IPS-20b (cell line): ENCODE measurements at regions not wholly inside any gene's neighbourhood (a gene's known extent, or its start where the extent isn't known, plus 50 kb on each side); places are given as distances from the start of the nearest gene placed in this dataset.
"Not testable (repeated sequence)": the region's sequence is repeated elsewhere in the genome, so short reads cannot be mapped to it uniquely, and the experiment has no call there.

Source experiments
- H3K27ac ChIP-seq: one replicate; pipeline ENCODE4 v1.5.1; 2013; ENCODE audit warnings: low read length
- H3K27me3 ChIP-seq: 2 replicates; pipeline ENCODE4 v1.6.1; 2013; ENCODE audit warnings: mild to moderate bottlenecking, low read length, inconsistent platforms; ENCODE audit not compliant: insufficient read depth
- H3K36me3 ChIP-seq: 2 replicates; pipeline ENCODE4 v1.6.1; 2013; ENCODE audit warnings: low read depth, mild to moderate bottlenecking, inconsistent platforms, low read length, moderate library complexity; ENCODE audit not compliant: insufficient read depth
- H3K4me1 ChIP-seq: 2 replicates; pipeline ENCODE4 v1.6.1; 2013; ENCODE audit warnings: mild to moderate bottlenecking, control low read depth, inconsistent platforms, low read length, moderate library complexity; ENCODE audit not compliant: insufficient read depth
- H3K4me3 ChIP-seq: 2 replicates; pipeline ENCODE4 v1.5.1; 2013; ENCODE audit warnings: mild to moderate bottlenecking, low read length, inconsistent platforms
- H3K9ac ChIP-seq: 2 replicates; pipeline ENCODE4 v1.6.1; 2013; ENCODE audit warnings: low read depth, mild to moderate bottlenecking, inconsistent platforms, low read length, moderate library complexity
- H3K9me3 ChIP-seq: 2 replicates; pipeline ENCODE4 v1.6.1; 2013; ENCODE audit warnings: mild to moderate bottlenecking, low read depth, low read length, inconsistent platforms; ENCODE audit not compliant: insufficient read depth

DNA sequence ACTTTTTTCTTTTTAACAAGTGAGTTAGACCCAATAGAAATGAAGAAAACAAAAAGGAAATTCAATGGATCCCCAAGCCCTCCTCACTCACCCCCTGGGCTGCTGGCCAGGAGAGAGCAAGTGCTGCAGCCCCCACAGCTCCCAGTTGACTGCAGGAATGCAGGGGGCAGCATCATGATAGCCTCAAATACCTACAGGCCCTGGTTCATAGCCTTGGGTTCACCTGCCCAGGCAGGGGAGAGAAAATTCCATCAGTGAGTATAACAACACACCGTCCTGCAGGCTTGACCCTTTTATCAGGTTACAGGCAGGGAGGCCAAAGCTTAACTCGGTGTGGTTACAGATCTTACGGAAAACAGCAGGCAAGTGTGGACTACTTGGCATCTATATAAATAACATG lies 76.3 kb downstream of the PHLDA1 start:
- Histone ChIP-seq H3K27me3 (no peaks in the 10 kb centered on the region), H3K27ac (no peak overlapping the region), H3K4me3 (no peak overlapping the region), H3K36me3 (no peaks in the 10 kb centered on the region), H3K9ac (no peak overlapping the region), H3K9me3 (no peaks in the 10 kb centered on the region), H3K4me1 (peaks cover 42% of the 10 kb centered on the region)

DNA sequence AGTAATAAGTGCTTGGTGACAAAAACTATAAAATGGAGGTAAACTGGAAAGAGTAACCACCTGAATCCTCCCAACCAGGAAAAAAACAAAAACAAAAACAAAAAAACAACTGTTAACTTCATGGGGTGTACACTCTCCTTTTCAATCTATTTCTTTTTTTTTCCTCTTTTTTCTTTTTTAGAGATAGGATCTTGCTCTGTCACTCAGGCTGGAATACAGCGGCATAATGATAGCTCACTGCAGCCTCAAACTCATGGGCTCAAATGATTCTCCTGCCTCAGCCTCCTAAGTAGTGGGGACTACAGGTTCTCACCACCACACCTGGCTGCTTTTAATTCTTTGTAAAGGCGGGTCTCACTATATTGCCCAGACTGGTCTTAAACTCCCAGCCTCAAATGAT lies 76.8 kb downstream of the PHLDA1 start:
- Histone ChIP-seq H3K4me1 (peaks cover 37% of the 10 kb centered on the region), H3K4me3 (no peak overlapping the region), H3K9ac (no peak overlapping the region), H3K36me3 (no peaks in the 10 kb centered on the region), H3K27ac (no peak overlapping the region), H3K27me3 (no peaks in the 10 kb centered on the region), H3K9me3 (no peaks in the 10 kb centered on the region)

DNA sequence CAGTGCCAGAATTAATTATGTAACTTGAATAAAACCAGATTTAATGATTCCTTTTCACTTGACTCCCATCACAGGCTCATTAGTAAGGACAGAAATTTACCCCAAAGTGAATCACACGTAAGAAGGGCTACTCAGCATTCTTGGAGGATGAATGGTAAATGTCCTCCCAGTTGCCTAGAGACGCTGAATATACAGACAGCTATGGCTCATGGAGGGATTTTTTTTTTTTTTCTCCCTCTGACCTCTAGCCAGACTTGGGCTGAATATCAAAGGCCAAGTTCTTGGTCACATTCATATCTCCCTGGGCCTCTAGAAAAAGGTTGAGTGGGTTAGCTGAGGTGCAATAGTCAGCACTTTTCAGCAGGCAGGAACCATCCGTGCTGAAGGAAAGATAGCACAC lies 77.5 kb downstream of the PHLDA1 start:
- Histone ChIP-seq H3K27me3 (no peaks in the 10 kb centered on the region), H3K9ac (no peak overlapping the region), H3K9me3 (no peaks in the 10 kb centered on the region), H3K4me3 (no peak overlapping the region), H3K27ac (no peak overlapping the region), H3K4me1 (peaks cover 32% of the 10 kb centered on the region), H3K36me3 (no peaks in the 10 kb centered on the region)

DNA sequence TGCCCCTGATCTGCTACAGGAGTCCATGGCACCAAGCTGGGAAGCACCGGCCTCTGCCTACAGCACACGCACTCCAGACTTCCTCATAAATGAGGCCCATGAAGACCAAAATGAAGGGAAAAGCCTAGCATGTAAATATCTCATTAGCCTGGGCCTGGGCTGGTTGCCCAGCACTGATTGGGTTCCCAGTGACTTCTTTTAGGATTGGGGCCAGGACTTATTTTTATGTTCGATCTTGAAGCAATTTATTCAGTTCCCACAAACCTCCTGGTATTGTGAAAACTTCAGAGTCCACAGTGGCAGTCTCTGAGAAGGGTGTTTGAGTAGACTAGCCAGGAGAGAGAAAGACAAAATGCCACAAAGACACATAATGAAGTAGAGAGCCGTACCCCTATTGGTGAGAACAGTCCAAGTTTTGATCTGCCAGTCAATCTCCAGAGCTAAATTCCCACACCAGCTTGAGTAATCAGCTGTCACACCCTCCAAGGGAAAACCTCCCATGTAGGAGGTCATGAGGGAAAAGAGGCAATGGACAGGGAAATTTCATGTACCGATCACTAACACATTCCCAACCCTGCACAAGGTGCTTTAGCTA lies 78.2 kb downstream of the PHLDA1 start:
- Histone ChIP-seq H3K9me3 (no peaks in the 10 kb centered on the region), H3K9ac (no peak overlapping the region; the same call in 1 of the 2 replicates), H3K4me3 (no peak overlapping the region), H3K27ac (no peak overlapping the region), H3K27me3 (no peaks in the 10 kb centered on the region), H3K36me3 (no peaks in the 10 kb centered on the region), H3K4me1 (peaks cover 26% of the 10 kb centered on the region)

DNA sequence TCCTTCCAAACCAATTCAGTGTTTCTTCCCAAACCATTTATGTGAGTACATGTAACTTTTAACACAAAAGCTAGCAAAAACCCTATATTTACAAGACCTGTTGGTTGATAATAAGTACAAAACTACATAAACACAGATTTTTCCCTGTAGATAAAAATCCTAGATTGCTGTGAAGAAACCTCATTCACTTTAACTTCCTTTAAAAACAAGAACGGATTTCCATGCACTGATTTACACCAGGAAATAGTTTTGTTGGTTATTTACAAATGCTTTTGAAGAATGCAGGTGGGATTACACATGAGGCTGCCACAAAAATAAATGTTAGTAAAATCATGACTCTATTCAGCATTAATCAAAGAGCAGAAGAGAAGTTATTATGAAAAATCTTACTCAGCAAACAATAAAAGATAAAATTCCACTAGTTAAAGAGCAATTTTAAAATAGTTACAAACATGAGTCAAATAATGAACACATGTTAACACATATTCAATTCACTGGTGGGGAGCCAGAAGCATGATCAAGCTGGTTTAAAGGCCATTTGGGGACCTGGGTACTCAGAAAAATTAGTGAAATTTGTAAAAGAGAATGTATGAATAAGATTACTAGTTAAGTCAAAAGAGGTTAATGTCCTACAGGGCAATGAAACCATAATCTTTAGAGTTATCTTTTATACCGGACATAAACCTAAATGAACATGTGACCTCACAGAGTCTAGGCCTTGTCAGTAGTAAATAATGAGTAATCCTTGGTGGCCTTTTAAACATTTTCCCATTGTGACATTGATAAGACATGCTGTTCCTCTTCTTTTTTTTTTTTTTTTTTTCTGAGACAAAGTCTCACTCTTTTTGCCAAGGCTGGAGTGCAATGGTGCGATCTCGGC lies 79.9 kb downstream of the PHLDA1 start:
- H3K4me3 ChIP-seq = no peak overlapping the region
- no peak overlapping the region for H3K9ac ChIP-seq
- H3K4me1 ChIP-seq = peaks cover 22% of the 10 kb centered on the region
- H3K36me3 ChIP-seq = no peaks in the 10 kb centered on the region
- H3K27ac ChIP-seq = no peak overlapping the region
- H3K27me3 ChIP-seq = no peaks in the 10 kb centered on the region
- H3K9me3 ChIP-seq = no peaks in the 10 kb centered on the region

DNA sequence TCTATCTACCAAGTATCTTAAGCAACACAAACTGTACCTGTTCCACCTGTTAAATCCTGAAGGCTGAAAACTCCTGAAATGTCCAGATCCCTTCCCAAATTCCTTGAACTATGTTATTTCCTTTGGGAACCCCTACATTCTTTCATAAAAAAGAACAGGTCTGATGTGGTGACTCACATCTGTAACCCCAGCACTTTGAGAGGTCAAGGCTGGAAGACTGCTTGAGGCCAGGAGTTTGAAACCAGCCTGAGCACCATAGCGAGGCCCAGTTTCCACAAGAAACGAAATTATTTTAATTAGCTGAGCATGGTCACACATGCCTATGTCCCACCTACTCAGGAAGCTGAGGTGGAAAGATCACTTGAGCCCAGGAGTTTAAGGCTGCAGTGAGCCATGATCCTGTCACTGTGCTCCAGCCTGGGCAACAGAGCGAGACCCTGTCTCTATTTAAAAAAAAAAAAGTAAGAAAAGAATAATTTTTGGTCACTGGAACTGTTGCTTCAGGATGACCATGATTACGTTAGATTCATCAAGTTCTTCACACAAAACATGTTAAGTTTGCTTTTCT lies 84.3 kb downstream of the PHLDA1 start:
- no peaks in the 10 kb centered on the region for H3K9me3 ChIP-seq
- peaks cover 13% of the 10 kb centered on the region; the same call in 1 of the 2 replicates for H3K4me1 ChIP-seq
- H3K27me3 ChIP-seq = no peaks in the 10 kb centered on the region
- no peaks in the 10 kb centered on the region for H3K36me3 ChIP-seq
- no peak overlapping the region for H3K9ac ChIP-seq
- no peak overlapping the region for H3K27ac ChIP-seq
- no peak overlapping the region for H3K4me3 ChIP-seq

DNA sequence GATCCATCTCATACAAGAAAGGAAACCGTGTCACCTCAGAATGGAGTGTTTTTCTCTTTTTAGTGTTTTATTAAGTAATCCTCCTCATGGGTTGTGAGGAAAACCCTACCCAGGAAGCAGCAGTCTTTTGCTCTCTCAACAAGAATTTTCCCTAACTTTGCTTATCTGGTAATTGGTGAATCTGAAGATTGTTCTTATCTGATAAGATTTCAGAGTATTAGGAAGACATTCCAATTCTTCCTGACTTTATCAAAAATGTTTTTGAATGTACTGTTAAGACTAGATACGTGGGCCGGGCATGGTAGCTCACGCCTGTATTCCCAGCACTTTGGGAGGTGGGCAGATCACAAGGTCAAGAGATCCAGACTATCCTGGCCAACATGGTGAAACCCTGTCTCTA lies 86.0 kb downstream of the PHLDA1 start:
- H3K27ac ChIP-seq = peak overlapping the region; percentile 83
- no peak overlapping the region for H3K4me3 ChIP-seq
- peaks cover 1% of the 10 kb centered on the region; the same call in 1 of the 2 replicates for H3K9me3 ChIP-seq
- H3K27me3 ChIP-seq = no peaks in the 10 kb centered on the region
- no peaks in the 10 kb centered on the region for H3K36me3 ChIP-seq
- H3K4me1 ChIP-seq = peaks cover 13% of the 10 kb centered on the region; the same call in 1 of the 2 replicates
- H3K9ac ChIP-seq = peak overlapping the region; percentile 17; the same call in 1 of the 2 replicates

DNA sequence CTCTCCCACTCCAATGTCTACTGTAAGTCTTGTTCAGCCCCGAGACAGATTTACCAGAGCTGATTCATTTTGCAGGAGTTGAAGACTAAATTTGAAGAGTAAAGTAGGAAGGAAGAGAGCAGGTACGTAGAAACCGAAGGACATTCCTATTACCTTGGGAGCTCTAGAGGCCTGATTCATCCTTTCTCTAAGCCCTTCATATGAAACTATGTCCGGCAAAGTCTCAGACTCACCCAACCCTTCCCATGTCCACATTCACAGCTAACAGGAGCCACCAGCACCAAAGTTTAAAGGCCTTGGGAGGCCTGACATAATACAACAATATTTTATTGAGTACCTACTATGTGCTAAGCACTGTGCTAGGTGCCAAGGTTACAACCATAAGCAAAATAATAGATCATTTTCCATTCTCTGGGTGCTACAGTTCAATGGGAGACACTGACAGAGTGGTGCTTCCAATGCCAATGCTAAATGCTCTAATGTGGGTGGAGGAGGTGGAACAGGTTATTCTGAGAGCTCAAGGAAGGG lies 86.6 kb downstream of the PHLDA1 start:
- Histone ChIP-seq H3K4me1 (peaks cover 13% of the 10 kb centered on the region; the same call in 1 of the 2 replicates), H3K4me3 (peak overlapping the region; percentile 11; the same call in 1 of the 2 replicates), H3K27ac (peak overlapping the region; percentile 83), H3K9me3 (peaks cover 4% of the 10 kb centered on the region; the same call in 1 of the 2 replicates), H3K9ac (peak overlapping the region; percentile 17; the same call in 1 of the 2 replicates), H3K27me3 (no peaks in the 10 kb centered on the region), H3K36me3 (no peaks in the 10 kb centered on the region)

DNA sequence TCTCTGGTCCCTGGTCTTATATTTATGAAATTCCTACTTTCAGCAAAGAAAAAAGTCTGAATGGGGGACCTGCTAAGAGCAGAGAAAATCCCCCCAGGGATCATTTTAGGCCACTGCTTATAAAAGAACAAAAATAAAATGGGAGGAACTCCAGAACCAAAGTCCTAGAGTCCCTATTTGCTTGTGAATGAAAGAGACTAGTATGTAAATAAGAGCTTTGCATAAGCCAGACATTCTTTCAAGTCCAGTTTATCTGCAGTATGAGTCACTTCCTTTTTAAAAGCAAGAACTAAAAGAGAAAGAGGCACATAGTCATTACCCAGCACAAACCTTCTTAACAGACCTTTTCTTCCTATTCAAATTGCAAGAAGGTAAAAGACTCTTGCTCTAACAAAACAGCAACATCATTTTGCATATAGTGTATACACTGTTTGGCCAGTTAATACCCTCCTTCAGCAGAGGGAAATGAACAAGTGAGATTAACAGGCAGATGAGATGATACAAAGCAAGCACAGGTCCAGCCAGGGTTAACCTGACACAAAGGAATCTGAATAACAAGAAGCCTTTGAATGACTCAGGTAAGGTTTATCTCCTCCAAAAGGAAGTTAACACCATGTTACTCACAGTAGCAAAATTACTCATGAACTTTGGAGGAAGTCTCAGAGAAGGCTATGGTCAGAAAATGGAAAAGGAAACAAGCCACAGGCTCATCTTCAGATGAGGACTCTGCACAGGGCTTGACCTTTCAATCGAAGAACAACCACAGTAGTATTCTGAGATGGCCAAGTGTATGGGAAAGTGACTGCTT lies 87.3 kb downstream of the PHLDA1 start:
- Histone ChIP-seq H3K9ac (peak overlapping the region; percentile 59; the same call in 1 of the 2 replicates), H3K27ac (peak overlapping the region; percentile 84), H3K36me3 (no peaks in the 10 kb centered on the region), H3K4me3 (peak overlapping the region; percentile 32; the same call in 1 of the 2 replicates), H3K9me3 (peaks cover 4% of the 10 kb centered on the region; the same call in 1 of the 2 replicates), H3K4me1 (peaks cover 13% of the 10 kb centered on the region; the same call in 1 of the 2 replicates), H3K27me3 (no peaks in the 10 kb centered on the region)

DNA sequence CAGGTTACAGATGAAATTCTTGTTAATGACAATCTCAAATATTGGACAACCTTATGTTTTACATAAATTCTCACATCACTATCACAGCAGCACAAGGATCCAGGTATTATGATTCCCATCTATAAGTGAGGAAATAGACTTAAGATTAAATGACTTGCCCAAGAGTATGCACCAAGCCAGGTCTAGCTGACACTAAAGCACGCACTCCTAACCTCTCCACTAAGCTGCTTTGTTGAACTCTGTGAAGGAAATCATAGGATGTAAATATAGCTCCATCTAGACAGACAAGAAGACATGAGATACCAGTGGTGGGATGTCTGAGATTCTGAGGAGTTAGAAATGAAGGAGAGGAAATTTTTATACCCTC lies 87.9 kb downstream of the PHLDA1 start:
- Histone ChIP-seq H3K9ac (peak overlapping the region; percentile 59; the same call in 1 of the 2 replicates), H3K36me3 (no peaks in the 10 kb centered on the region), H3K4me1 (peaks cover 13% of the 10 kb centered on the region; the same call in 1 of the 2 replicates), H3K9me3 (peaks cover 4% of the 10 kb centered on the region; the same call in 1 of the 2 replicates), H3K27me3 (no peaks in the 10 kb centered on the region), H3K27ac (peak overlapping the region; percentile 84), H3K4me3 (peak overlapping the region; percentile 32)

DNA sequence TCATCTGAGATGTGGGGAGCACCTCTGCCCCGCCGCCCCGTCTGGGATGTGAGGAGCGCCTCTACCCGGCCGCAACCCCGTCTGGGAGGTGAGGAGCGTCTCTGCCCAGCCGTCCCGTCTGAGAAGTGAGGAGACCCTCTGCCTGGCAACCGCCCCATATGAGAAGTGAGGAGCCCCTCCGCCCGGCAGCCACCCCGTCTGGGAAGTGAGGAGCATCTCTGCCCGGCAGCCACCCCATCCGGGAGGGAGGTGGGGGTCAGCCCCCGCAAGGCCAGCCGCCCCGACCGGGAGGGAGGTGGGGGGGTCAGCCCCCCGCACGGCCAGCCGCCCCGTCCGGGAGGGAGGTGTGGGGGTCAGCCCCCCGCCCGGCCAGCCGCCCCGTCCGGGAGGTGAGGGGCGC lies 89.9 kb downstream of the PHLDA1 start:
- H3K4me3 ChIP-seq, H3K9ac ChIP-seq, H3K9me3 ChIP-seq, H3K36me3 ChIP-seq, H3K27ac ChIP-seq, H3K27me3 ChIP-seq: not testable (repeated sequence)
- peaks cover 19% of the 10 kb centered on the region; the same call in 1 of the 2 replicates for H3K4me1 ChIP-seq
